Lower leg skin (tissue), 4 donors: ENCODE measurements at regions not wholly inside any gene's neighbourhood (a gene's known extent, or its start where the extent isn't known, plus 50 kb on each side); places are given as distances from the start of the nearest gene placed in this dataset.

ENCODE experiments used
- DNase-seq, 2 donors: peaks; one replicate each; pipeline ENCODE4 v3.0.0-alpha.2; 2019; ENCODE audit warnings: low spot score in 2 of 2
- H3K4me3 ChIP-seq: fragments of 200-600 bp; sonication (generic); 2 replicates; pipeline ENCODE4 v1.5.1; 2017; ENCODE audit warnings: mild to moderate bottlenecking, low read depth; ENCODE audit not compliant: poor library complexity, severe bottlenecking
- CTCF ChIP-seq, 3 donors: fragments of 450-650 bp; IDR thresholded peaks; one replicate each; pipeline ENCODE4 v1.5.1; 2016; ENCODE audit warnings: antibody characterized with exemption in 3 of 3, mild to moderate bottlenecking in 3 of 3, moderate library complexity in 2 of 3
- POLR2A ChIP-seq, 2 donors: fragments of 450-650 bp; IDR thresholded peaks; one replicate each; pipeline ENCODE4 v1.6.1; 2016 to 2017; ENCODE audit warnings: antibody characterized with exemption in 2 of 2, mild to moderate bottlenecking in 1 of 2, moderate library complexity in 1 of 2
- WGBS, 2 donors: methylation state at CpG; one replicate each; pipeline ENCODE4 v1.1.5; 2018; 5-methylcytosine and 5-hydroxymethylcytosine counted together
- intact Hi-C: fragments of 100-400 bp; cut with DNase I; formaldehyde crosslinking; loops from one replicate; pipeline ENCODE4 v1.15.0; 2023; ENCODE audit warnings: low total_unique reads

- intact Hi-C loops: no loop called here
- no peak for DNase-seq
- TF ChIP-seq POLR2A (IDR thresholded peaks at IDR 0.05) (no peak), CTCF (IDR thresholded peaks at IDR 0.05) (no peak)
- WGBS, 2 donors: 36 to 38% methylated on average over 2 of the region's 2 CpGs
- no peak overlapping the region for H3K4me3 ChIP-seq
These were observed 327.5 kb upstream of the SPHKAP start for GRCh38 chr2:228509021-228509420.

GRCh38 chr2:228507870-228508269, 326.4 kb upstream of the SPHKAP start:
- no peak for DNase-seq
- intact Hi-C loops: no loop called here
- H3K4me3 ChIP-seq: no peak overlapping the region
- 38 to 49% methylated on average over 3 of the region's 3 CpGs for WGBS, 2 donors
- TF ChIP-seq POLR2A (IDR thresholded peaks at IDR 0.05): no peak
- TF ChIP-seq CTCF (IDR thresholded peaks at IDR 0.05): no peak

GRCh38 chr2:228507231-228507824, 325.8 kb upstream of the SPHKAP start:
- intact Hi-C loops: no loop called here
- 77 to 78% methylated on average over 6 of the region's 6 CpGs for WGBS, 2 donors
- H3K4me3 ChIP-seq: no peak overlapping the region
- no peak for TF ChIP-seq CTCF (IDR thresholded peaks at IDR 0.05)
- TF ChIP-seq POLR2A (IDR thresholded peaks at IDR 0.05): no peak
- DNase-seq: no peak

GRCh38 chr2:228503731-228504130, 322.2 kb upstream of the SPHKAP start:
- intact Hi-C loops: no loop called here
- TF ChIP-seq CTCF (IDR thresholded peaks at IDR 0.05): no peak
- TF ChIP-seq POLR2A (IDR thresholded peaks at IDR 0.05): no peak
- no peak overlapping the region for H3K4me3 ChIP-seq
- no peak for DNase-seq

GRCh38 chr2:228493852-228494251, 312.4 kb upstream of the SPHKAP start:
- H3K4me3 ChIP-seq: no peak overlapping the region
- TF ChIP-seq POLR2A (IDR thresholded peaks at IDR 0.05): no peak
- TF ChIP-seq CTCF (IDR thresholded peaks at IDR 0.05): no peak
- WGBS, 2 donors: 92 to 94% methylated on average over 3 of the region's 3 CpGs
- intact Hi-C loops: no loop called here
- DNase-seq: no peak

- intact Hi-C loops: no loop called here
- TF ChIP-seq CTCF (IDR thresholded peaks at IDR 0.05) (no peak), POLR2A (IDR thresholded peaks at IDR 0.05) (no peak)
These were observed 297.5 kb upstream of the SPHKAP start for GRCh38 chr2:228479014-228479413.

More at GRCh38 chr2:228479014-228479413, 297.5 kb upstream of the SPHKAP start:
- no peak overlapping the region for H3K4me3 ChIP-seq
- no peak for DNase-seq
